ENCODE measurements at regions not wholly inside any gene's neighbourhood (a gene's known extent, or its start where the extent isn't known, plus 50 kb on each side); places are given as distances from the start of the nearest gene placed in this dataset.
"Not testable (repeated sequence)": the region's sequence is repeated elsewhere in the genome, so short reads cannot be mapped to it uniquely, and the experiment has no call there.

GRCh38 chr16:75837264-75837663 is 111.0 kb upstream of the CPHXL start:
- no peak for DNase-seq (ENCODE audit: low spot score)

- DNase-seq (ENCODE audit: low spot score), result no peak
These were observed 111.4 kb upstream of the CPHXL start for GRCh38 chr16:75837681-75838080.

GRCh38 chr16:75841517-75841916 is 115.2 kb upstream of the CPHXL start:
- DNase-seq (ENCODE audit: low spot score), result no peak

- DNase-seq (ENCODE audit: low spot score), result no peak
These were observed 120.9 kb upstream of the CPHXL start for GRCh38 chr16:75847172-75847571.

GRCh38 chr16:75854152-75854551 is 127.9 kb upstream of the CPHXL start:
- DNase-seq (ENCODE audit: low spot score), result no peak

- DNase-seq (ENCODE audit: low spot score), result no peak
These were observed 134.2 kb upstream of the CPHXL start for GRCh38 chr16:75860326-75861053.

- no peak for DNase-seq (ENCODE audit: low spot score)
These were observed 135.2 kb upstream of the CPHXL start for GRCh38 chr16:75861311-75862097.

- DNase-seq (ENCODE audit: low spot score), result no peak
These were observed 135.8 kb upstream of the CPHXL start for GRCh38 chr16:75862098-75862386.

GRCh38 chr16:75864243-75864642 is 138.0 kb upstream of the CPHXL start:
- DNase-seq (ENCODE audit: low spot score), result no peak

GRCh38 chr16:75865736-75866135 is 139.4 kb upstream of the CPHXL start:
- no peak for DNase-seq (ENCODE audit: low spot score)

GRCh38 chr16:75868636-75869632 is 142.6 kb upstream of the CPHXL start:
- peak; percentile 27 for DNase-seq (ENCODE audit: low spot score)

- not testable (repeated sequence) for DNase-seq (ENCODE audit: low spot score)
These were observed 155.0 kb upstream of the CPHXL start for GRCh38 chr16:75881280-75881679.

- no peak for DNase-seq (ENCODE audit: low spot score)
These were observed 172.9 kb upstream of the CPHXL start for GRCh38 chr16:75899163-75899562.

- no peak for DNase-seq (ENCODE audit: low spot score)
These were observed 182.2 kb upstream of the CPHXL start for GRCh38 chr16:75908331-75909117.

GRCh38 chr16:75909746-75910145 is 183.5 kb upstream of the CPHXL start:
- no peak for DNase-seq (ENCODE audit: low spot score)

GRCh38 chr16:75911896-75912295 is 185.6 kb upstream of the CPHXL start:
- no peak for DNase-seq (ENCODE audit: low spot score)

- no peak for DNase-seq (ENCODE audit: low spot score)
These were observed 187.7 kb upstream of the CPHXL start for GRCh38 chr16:75913958-75914357.

- DNase-seq (ENCODE audit: low spot score), result no peak
These were observed 190.2 kb upstream of the CPHXL start for GRCh38 chr16:75916451-75916850.

GRCh38 chr16:75918109-75918508 is 191.8 kb upstream of the CPHXL start:
- DNase-seq (ENCODE audit: low spot score), result no peak

GRCh38 chr16:75919664-75920063 is 193.4 kb upstream of the CPHXL start:
- no peak for DNase-seq (ENCODE audit: low spot score)

- DNase-seq (ENCODE audit: low spot score), result no peak
These were observed 195.0 kb upstream of the CPHXL start for GRCh38 chr16:75921281-75921680.

- no peak for DNase-seq (ENCODE audit: low spot score)
These were observed 196.0 kb upstream of the CPHXL start for GRCh38 chr16:75922250-75922649.

All from SW480 (cell line).